Activated T-helper 1 cell treated with anti-CD3 and anti-CD28 coated beads, Interleukin-12 subunit alpha, Interleukin-12 subunit beta, Interleukin-2, Interleukin-4 antibody, amounts not matched to agents 30 ng/mL and 10 ng/mL and 1 ng/mL, durations not matched to agents 14 hours and 24 hours and 36 hours (primary cell): ENCODE measurements at regions not wholly inside any gene's neighbourhood (a gene's known extent, or its start where the extent isn't known, plus 50 kb on each side); places are given as distances from the start of the nearest gene placed in this dataset.

Experiments used
- DNase-seq: peaks from one replicate; pipeline ENCODE4 v3.0.0; 2021; ENCODE audit warnings: low spot score
- H3K27ac Mint-ChIP-seq: one replicate; pipeline ENCODE4 v1.8.0; 2021; ENCODE audit warnings: mild to moderate bottlenecking, mixed read lengths
- H3K27me3 Mint-ChIP-seq: one replicate; pipeline ENCODE4 v1.8.0; 2022; ENCODE audit warnings: mild to moderate bottlenecking, moderate library complexity, mixed read lengths; ENCODE audit not compliant: insufficient read depth
- H3K36me3 Mint-ChIP-seq: one replicate; pipeline ENCODE4 v1.8.0; 2021; ENCODE audit warnings: low read depth, mixed read lengths
- H3K4me1 Mint-ChIP-seq: one replicate; pipeline ENCODE4 v1.8.0; 2021; ENCODE audit warnings: low read depth, mixed read lengths
- H3K4me3 Mint-ChIP-seq: one replicate; pipeline ENCODE4 v1.8.0; 2021; ENCODE audit warnings: mild to moderate bottlenecking, moderate library complexity, mixed read lengths
- H3K9me3 Mint-ChIP-seq: one replicate; pipeline ENCODE4 v1.8.0; 2021; ENCODE audit warnings: mixed read lengths
- intact Hi-C: fragments of 100-400 bp; cut with micrococcal nuclease; formaldehyde crosslinking; loops from one replicate; pipeline ENCODE4 v1.15.1; 2024

DNA sequence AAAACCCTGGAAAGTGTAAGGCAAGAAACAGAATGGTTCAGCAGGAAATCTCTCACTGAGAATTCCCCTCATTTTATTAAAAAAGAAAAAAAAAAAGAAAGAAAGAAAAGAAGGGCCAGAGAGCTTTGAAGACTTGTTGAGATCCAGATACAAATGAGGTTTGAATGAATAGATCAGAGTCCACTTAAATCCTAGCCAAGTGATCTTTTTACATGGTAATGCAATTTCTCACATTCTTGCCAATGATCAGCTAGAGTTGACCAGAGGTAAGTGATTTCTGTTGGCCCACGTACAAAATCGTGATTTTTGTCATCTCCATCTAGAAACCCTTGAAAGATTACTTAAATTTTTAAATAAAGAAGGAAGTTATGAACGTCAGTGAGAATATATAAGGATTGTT is 261.5 kb upstream of the PCSK5 start:
- Mint-ChIP-seq H3K27ac (no peak overlapping the region), H3K36me3 (no peaks in the 10 kb centered on the region), H3K9me3 (no peaks in the 10 kb centered on the region), H3K4me3 (no peak overlapping the region), H3K4me1 (no peaks in the 10 kb centered on the region), H3K27me3 (no peaks in the 10 kb centered on the region)
- intact Hi-C loops, result no loop called here
- no peak for DNase-seq

DNA sequence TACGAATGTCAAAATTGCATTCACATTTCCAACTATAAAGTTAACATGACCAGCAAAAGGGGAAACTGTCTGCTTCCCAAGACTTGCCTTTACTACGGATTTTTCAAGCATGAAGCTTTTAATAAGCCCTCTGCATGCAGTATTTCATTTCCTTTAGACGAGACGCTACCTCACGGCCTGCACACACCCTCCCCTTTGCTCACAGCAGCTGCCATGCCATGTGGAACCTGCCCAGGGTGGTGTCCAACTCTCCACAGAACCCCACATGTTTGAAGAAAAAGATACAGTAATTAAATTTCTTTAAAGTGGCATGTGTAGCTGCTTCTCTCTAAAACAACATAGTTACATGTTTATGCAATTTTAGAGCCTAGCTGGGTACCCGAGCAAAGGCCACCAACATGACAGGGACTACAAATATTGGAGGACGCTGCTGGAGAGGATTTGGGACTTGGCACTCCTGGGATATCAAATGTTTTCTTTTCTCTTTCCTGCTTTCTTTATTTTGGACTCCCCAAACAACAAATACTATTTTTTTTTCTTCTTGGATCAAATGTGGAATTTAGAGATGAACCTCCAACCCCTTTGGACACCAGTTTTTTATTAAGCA is 256.9 kb upstream of the PCSK5 start:
- Mint-ChIP-seq H3K27me3 (peaks cover 5% of the 10 kb centered on the region), H3K4me3 (no peak overlapping the region), H3K36me3 (no peaks in the 10 kb centered on the region), H3K27ac (no peak overlapping the region), H3K9me3 (no peaks in the 10 kb centered on the region), H3K4me1 (no peaks in the 10 kb centered on the region)
- DNase-seq, result no peak
- intact Hi-C loops, result no loop called here

DNA sequence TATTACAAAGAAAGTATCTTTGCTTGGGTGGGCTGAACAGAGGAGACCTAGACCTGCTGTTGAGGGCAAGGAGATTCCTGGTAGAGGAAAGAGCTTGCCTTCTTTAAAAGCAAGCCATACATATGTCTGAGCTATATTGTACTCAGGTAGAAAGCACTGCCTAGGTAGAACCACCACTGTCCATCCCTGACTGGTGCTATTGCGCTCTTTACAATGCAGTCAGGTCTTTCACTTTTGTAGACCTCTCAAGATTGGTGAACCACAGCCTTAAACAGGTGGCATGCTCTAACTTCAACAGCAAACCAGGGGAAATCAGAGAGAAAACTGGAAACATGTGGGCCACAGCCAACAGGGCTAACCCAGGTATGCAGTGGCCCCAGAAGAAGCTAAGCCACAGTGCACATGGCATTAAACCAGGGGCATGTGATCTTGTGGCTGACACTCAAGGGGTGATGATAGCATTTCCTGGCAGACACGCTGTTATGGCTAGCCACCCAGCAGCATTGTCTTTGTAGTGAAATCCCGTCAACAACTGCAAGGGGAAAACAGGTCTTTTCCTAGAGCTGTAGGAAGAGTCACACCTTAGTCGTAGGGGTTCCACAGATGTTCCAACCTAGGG is 253.9 kb upstream of the PCSK5 start:
- Mint-ChIP-seq H3K9me3 (no peaks in the 10 kb centered on the region), H3K27me3 (peaks cover 6% of the 10 kb centered on the region)
- DNase-seq, result no peak

DNA sequence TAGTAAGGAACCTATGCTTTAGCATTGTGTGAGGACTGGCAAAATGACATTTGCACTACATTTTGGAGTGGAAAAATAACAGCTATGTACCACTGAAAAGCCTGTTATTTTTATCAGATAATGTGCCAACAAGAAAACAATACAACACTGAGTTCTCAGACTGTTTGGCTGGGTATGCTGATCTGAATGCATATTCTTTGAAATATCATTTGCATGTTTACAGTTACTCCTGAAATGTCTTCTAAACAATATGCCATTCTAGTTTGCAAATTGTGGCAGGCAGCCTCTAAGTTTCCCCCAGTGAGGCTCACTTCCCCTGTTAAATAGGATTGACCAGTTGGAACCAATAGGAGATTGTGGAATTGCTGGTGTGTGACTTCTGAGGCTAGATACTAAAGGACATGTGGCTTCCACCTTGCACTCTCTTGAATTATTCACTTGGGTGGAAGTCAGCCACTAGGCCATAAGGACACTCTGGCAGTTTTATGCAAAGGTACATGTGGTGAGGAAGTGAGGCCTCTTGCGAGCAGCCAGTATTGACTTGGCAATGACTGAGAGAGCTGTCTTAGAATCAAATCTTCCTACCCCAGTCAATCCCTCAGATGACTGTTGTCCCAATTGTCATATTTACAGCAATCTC is 250.4 kb upstream of the PCSK5 start:
- no peak overlapping the region for H3K4me3 Mint-ChIP-seq

More for the DNA sequence above, 253.9 kb upstream of the PCSK5 start:
- H3K27ac Mint-ChIP-seq, result no peak overlapping the region
- H3K4me3 Mint-ChIP-seq, result no peak overlapping the region
- H3K4me1 Mint-ChIP-seq, result no peaks in the 10 kb centered on the region
- intact Hi-C loops, result no loop called here
- H3K36me3 Mint-ChIP-seq, result no peaks in the 10 kb centered on the region

DNA sequence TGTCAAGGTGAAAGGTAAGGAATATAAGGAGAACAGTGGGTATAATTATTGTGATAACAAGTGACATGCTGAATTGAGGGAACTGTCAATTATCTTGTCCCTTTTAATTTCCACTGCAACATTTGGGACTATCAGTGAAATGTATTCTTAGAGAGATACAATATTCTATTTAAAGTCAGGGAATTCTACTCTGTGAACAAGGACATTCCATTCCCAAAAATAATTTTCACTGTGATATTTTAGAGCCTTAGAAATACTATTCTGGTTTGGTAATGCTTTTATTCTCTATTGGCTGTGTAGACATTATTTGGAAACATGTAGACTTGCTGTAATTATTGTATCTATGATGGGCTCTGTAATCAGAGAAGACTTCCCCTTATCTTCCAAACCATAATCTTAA is 248.0 kb upstream of the PCSK5 start:
- Mint-ChIP-seq H3K36me3 (no peaks in the 10 kb centered on the region), H3K27me3 (peaks cover 3% of the 10 kb centered on the region), H3K4me3 (no peak overlapping the region), H3K9me3 (no peaks in the 10 kb centered on the region), H3K27ac (no peak overlapping the region), H3K4me1 (no peaks in the 10 kb centered on the region)
- DNase-seq, result no peak
- intact Hi-C loops, result no loop called here

More for the DNA sequence above, 250.4 kb upstream of the PCSK5 start:
- Mint-ChIP-seq H3K36me3 (no peaks in the 10 kb centered on the region), H3K4me1 (no peaks in the 10 kb centered on the region), H3K27ac (no peak overlapping the region), H3K27me3 (peaks cover 1% of the 10 kb centered on the region), H3K9me3 (no peaks in the 10 kb centered on the region)
- intact Hi-C loops, result no loop called here
- DNase-seq, result no peak

DNA sequence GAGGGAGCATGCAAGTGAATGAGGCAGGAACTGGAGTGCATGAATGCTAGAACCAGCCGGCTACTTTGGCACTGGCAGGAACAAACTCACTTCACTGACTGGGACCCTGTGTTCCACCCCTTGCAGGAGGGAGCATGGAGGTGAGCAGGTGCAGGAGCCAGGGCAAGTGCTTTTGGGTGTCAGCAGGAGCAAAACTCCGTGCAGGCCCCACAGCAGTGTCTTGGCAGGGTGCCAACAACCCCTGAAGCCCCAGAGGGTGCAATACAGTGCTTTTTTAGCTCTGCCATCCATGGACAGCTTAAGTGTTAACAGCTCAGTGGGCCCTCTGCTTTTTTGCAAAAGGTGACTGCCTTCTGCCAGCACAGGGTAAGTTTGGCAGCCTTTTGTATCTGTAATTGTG is 245.8 kb upstream of the PCSK5 start:
- intact Hi-C loops, result no loop called here
- no peak overlapping the region for H3K27ac Mint-ChIP-seq
- H3K27me3 Mint-ChIP-seq, result peaks cover 3% of the 10 kb centered on the region
- H3K4me3 Mint-ChIP-seq, result no peak overlapping the region
- H3K4me1 Mint-ChIP-seq, result no peaks in the 10 kb centered on the region
- DNase-seq, result no peak
- H3K36me3 Mint-ChIP-seq, result no peaks in the 10 kb centered on the region
- H3K9me3 Mint-ChIP-seq, result no peaks in the 10 kb centered on the region

DNA sequence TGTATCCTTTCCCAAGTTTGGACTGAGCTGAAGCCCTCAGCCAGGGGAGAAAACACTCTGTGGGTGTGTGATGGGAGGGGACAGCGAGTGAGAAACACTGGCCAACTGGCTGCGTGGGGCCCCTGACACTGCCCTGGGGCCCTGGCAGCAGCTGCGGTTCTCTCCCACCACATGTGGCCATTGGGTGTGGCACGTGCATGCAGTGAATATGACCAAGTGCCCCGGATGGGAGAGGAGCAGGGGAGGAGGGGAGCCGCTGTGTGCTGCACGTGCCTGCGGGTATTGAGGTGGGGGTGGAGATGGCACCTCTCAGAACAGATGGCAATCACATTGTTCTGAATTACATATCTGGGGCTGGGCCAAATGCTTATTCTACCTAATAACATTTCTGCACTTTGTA is 242.4 kb upstream of the PCSK5 start:
- no peak overlapping the region for H3K4me3 Mint-ChIP-seq
- H3K27me3 Mint-ChIP-seq, result peaks cover 3% of the 10 kb centered on the region
- intact Hi-C loops, result no loop called here
- no peaks in the 10 kb centered on the region for H3K4me1 Mint-ChIP-seq
- no peaks in the 10 kb centered on the region for H3K9me3 Mint-ChIP-seq
- no peak overlapping the region for H3K27ac Mint-ChIP-seq
- H3K36me3 Mint-ChIP-seq, result no peaks in the 10 kb centered on the region
- no peak for DNase-seq

DNA sequence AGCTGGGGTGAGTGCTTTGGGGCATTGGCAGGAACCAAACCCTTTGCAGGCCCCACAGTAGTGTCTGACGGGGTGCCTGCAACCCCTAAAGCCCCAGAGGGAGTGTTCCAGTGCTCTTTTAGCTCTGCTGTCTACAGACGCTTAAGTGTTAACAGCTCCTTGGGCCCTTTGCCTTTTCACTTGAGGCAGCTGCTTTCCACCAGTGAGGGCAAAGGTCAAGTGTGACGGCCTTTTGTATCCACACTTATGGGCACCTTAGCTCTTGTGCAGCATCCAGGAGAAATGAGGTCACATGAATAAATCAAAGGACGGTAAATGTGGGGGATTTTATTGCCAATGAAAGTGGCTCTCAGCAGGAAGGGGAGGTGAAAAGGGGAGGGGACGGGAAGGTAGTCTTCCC is 241.4 kb upstream of the PCSK5 start:
- no peak for DNase-seq
- Mint-ChIP-seq H3K4me3 (no peak overlapping the region), H3K27ac (no peak overlapping the region), H3K36me3 (no peaks in the 10 kb centered on the region), H3K9me3 (no peaks in the 10 kb centered on the region), H3K4me1 (no peaks in the 10 kb centered on the region), H3K27me3 (peaks cover 3% of the 10 kb centered on the region)
- intact Hi-C loops, result no loop called here

DNA sequence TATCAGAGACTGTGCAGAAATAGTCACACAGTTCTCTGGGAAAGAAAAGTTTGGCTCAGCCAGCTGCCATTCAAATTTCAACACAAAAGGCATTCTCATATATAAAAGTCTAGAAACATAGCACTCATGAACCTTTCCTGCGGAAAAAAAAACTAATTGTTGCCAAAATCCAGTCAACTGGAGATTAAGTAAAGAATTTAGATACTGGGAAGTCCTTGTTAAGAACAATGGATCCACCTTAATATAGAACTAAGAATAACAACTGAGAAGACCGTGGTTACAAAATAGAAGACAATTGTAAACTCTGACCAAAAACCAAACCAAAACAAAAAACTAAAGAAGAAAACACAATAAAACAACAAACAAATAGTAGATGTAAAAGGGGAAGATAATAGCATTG is 238.8 kb upstream of the PCSK5 start:
- Mint-ChIP-seq H3K36me3 (no peaks in the 10 kb centered on the region), H3K4me1 (no peaks in the 10 kb centered on the region), H3K27me3 (peaks cover 7% of the 10 kb centered on the region), H3K9me3 (no peaks in the 10 kb centered on the region), H3K27ac (no peak overlapping the region), H3K4me3 (no peak overlapping the region)
- no peak for DNase-seq
- intact Hi-C loops, result no loop called here

DNA sequence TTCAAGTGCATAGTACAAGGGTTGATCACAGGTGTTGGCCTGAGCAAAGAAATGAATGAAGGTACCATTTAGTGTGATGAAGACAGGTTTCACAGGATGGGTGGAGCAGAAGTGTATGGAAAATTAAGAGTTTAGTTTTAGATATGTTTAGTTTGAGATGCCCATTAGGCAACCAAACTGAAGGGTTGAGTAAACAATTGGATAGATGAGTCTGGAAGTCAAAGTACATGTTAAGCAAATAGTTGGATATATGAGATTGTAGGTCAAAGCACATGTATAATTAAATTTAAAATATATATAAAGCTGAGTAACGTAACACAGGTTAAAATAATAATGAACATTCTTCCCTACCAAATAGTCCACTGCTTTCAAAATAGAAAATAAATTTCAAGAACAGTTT is 237.1 kb upstream of the PCSK5 start:
- DNase-seq, result no peak
- no peak overlapping the region for H3K27ac Mint-ChIP-seq
- no peak overlapping the region for H3K4me3 Mint-ChIP-seq
- intact Hi-C loops, result no loop called here
- H3K9me3 Mint-ChIP-seq, result no peaks in the 10 kb centered on the region
- H3K36me3 Mint-ChIP-seq, result no peaks in the 10 kb centered on the region
- no peaks in the 10 kb centered on the region for H3K4me1 Mint-ChIP-seq
- peaks cover 7% of the 10 kb centered on the region for H3K27me3 Mint-ChIP-seq

DNA sequence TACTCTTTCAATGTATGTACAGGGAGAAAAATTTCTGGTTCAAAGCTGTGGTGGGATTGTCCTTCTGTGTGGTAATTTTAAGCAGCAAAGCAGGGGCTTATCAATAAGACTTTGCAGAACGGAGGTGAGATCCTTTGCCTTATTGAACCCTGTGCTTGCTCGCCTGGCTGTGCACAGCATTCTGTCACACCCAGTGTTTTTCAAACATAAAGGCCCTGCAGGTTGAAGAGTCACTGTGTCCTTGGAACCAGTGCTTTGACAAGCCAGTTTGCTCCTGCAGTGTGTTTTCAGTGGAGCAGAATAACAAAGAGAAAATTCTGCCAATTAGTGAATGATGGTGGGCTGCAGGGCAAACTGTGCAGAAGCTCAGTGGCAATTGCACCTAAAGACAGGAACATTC is 236.7 kb upstream of the PCSK5 start:
- Mint-ChIP-seq H3K27ac (no peak overlapping the region), H3K9me3 (no peaks in the 10 kb centered on the region), H3K36me3 (no peaks in the 10 kb centered on the region), H3K27me3 (peaks cover 7% of the 10 kb centered on the region), H3K4me1 (no peaks in the 10 kb centered on the region), H3K4me3 (no peak overlapping the region)
- DNase-seq, result no peak
- intact Hi-C loops, result no loop called here

DNA sequence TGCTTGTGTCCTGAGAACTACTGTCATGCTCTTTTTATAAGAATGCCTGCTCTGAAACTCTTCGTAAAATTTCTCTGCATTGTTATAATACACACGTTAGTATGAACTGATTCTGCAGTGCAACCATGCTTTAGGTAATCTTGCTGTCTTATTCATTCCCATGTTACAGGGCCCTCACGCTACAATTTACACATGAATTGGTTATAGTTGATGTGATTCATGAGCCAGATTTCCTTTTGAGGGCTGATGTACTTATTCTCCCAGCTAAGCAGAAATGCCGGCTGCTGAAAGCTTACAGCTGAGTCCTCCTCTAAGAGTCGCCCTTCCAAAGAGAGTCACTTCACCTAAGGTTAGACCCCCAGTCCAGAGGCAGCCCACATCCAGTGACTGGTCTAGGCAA is 233.5 kb upstream of the PCSK5 start:
- peaks cover 5% of the 10 kb centered on the region for H3K27me3 Mint-ChIP-seq
- no peak for DNase-seq
- no peaks in the 10 kb centered on the region for H3K9me3 Mint-ChIP-seq
- no peaks in the 10 kb centered on the region for H3K36me3 Mint-ChIP-seq
- H3K27ac Mint-ChIP-seq, result no peak overlapping the region
- intact Hi-C loops, result no loop called here
- H3K4me3 Mint-ChIP-seq, result no peak overlapping the region
- H3K4me1 Mint-ChIP-seq, result no peaks in the 10 kb centered on the region

DNA sequence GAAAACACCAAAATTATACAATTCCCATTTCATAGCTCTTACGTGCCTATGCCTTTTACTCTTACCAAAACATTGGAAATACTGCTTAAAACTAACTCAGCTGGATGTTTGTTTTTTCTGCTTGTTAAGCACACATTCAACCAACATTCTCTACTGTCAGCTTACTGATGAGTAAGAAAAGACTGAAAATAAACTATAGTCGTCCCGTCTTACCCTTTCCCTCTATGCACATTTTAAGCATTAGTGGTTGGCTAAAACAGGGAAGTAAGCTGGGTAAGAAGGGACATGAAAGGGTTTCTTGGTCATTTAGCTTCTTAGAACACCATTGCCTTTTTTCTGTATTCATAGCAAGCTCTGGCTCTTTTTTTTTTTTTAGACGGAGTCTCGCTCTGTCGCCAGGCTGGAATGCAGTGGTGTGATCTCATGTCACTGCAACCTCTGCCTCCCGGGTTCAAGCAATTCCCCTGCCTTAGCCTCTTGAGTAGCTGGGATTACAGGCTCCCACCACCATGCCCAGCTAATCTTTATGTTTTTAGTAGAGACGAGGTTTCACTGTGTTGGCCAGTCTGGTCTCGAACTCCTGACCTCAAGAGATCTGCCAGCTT is 232.1 kb upstream of the PCSK5 start:
- Mint-ChIP-seq H3K4me1 (no peaks in the 10 kb centered on the region), H3K9me3 (no peaks in the 10 kb centered on the region), H3K36me3 (no peaks in the 10 kb centered on the region), H3K27ac (no peak overlapping the region), H3K27me3 (peaks cover 5% of the 10 kb centered on the region), H3K4me3 (no peak overlapping the region)
- intact Hi-C loops, result no loop called here
- no peak for DNase-seq
